SK-MEL-5 (cell line): ENCODE measurements at regions not wholly inside any gene's neighbourhood (a gene's known extent, or its start where the extent isn't known, plus 50 kb on each side); places are given as distances from the start of the nearest gene placed in this dataset.
A peak's percentile ranks its signal among the peaks of the same experiment; 100 is the strongest.

ENCODE experiments used
- DNase-seq: peaks from one replicate; pipeline ENCODE4 v3.0.0-alpha.2; 2016; ENCODE audit warnings: low read depth, low spot score
- in situ Hi-C: cut with HindIII; loops from 2 replicates; pipeline ENCODE4 v1.10.0; 2016; ENCODE audit warnings: low sequenced_read_pairs, high pct_unique_total_duplicates, low pct_unique_long_range_greater_than_20kb

- DNase-seq, result no peak
- in situ Hi-C loops, result no loop called here
Measured at GRCh38 chr15:70329179-70329578, 231.5 kb upstream of the TLE3 start.

GRCh38 chr15:70328679-70329115, 231.0 kb upstream of the TLE3 start:
- in situ Hi-C loops, result no loop called here
- no peak for DNase-seq

GRCh38 chr15:70327856-70328678, 230.3 kb upstream of the TLE3 start:
- DNase-seq, result peak; percentile 8

GRCh38 chr15:70327328-70327855, 229.7 kb upstream of the TLE3 start:
- DNase-seq, result no peak
- in situ Hi-C loops, result no loop called here

More at GRCh38 chr15:70327856-70328678, 230.3 kb upstream of the TLE3 start:
- in situ Hi-C loops, result no loop called here

DNA sequence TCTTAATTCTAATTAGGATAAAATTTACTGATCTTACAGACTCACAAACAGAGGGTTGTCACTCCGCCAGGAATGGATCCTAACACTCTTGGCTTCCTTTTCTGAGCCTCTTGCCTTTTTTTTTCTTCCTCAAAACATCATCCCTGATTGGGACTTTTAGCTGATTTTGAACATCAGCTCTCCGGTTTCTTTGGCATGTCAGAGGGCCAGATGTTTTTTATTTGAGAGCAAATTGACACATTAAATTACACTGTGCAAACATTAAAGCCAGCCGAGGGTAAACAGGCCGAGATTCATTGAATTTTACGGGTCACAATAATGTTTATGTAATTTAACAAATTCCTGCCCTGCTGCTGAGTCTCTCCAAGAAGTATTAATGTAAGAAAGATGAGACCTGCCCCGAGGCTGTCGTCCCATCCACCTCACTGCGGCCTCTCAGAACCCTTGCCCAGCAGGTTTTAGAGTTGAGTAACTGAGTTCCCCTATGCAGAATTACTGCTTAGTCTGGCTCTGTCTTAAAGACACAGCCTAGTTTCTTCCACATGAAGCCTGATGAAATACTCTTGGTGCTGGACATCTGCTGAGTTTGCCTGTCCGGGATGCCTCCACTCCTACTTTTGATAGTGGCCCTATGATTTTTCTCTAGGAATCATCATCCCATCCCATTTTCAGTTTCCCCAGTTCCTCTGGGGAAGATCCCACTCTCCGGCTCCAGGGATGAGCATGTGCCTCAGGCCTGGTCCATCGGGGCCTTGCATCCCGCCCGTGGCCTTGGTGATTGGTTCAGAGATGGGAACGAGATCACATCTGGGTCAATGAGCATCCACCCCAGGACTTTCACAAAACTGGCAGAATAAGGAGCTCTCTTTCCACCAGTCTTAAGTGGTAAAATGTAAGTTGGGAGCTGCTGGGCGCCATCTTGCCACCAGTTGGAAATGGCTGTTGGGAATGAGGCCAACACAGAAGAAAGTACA, 226.6 kb upstream of the TLE3 start:
- DNase-seq, result no peak
- in situ Hi-C loops, result no loop called here

GRCh38 chr15:70323111-70323851, 225.6 kb upstream of the TLE3 start:
- no peak for DNase-seq
- in situ Hi-C loops, result no loop called here

DNA sequence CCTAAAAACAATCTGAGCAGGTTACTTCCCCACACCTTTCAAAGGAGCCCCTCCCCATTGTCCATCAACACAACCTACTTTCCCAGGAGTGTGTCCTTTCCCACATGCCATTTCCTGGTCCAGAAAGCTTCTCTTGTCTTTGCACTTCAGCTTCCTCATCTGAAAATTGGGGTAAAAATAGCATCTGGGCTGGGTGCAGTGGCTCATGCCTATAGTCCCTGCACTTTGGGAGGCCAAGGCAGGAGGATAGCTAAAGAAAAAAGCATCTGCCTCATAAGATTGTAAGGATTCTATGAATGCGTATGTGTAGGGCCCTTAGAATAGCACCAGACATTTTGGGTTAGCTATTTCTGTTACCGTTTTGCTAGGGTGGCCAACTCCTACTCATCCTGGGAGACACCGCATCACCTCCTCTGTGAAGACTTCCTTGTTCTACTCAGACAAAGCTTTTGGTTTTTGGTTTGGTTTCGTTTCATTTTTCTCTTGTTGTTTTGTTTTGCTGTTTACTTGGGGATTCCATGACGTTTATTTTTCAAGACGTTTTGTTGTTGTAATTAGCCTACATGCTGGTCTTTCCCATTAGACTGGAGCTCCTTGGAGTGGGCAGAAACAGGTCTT, 224.4 kb upstream of the TLE3 start:
- in situ Hi-C loops, result no loop called here
- DNase-seq, result no peak

GRCh38 chr15:70321172-70321819, 223.6 kb upstream of the TLE3 start:
- in situ Hi-C loops, result no loop called here
- no peak for DNase-seq

- in situ Hi-C loops, result no loop called here
- no peak for DNase-seq
Measured at GRCh38 chr15:70320482-70320881, 222.8 kb upstream of the TLE3 start.

- no peak for DNase-seq
- in situ Hi-C loops, result no loop called here
Measured at GRCh38 chr15:70320077-70320476, 222.4 kb upstream of the TLE3 start.

DNA sequence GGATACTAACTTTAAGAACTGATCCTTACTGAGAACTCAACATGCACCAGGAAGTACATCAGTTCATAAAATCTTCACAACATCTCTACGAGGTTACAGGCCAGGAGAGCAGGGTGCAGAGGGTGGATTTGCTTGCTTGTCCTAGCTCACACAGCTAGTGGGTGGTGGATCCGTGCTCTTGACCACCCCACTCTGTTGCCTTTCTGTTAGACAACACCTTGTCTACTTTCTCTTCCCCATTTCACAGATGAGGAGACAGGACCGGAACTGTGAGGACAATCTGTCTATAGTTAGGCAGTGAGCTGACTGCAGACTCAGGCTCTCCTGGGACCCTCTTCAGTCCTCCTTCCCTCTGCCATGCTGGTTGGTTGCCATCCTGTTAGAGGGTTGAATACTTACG, 221.7 kb upstream of the TLE3 start:
- in situ Hi-C loops, result no loop called here
- DNase-seq, result no peak

DNA sequence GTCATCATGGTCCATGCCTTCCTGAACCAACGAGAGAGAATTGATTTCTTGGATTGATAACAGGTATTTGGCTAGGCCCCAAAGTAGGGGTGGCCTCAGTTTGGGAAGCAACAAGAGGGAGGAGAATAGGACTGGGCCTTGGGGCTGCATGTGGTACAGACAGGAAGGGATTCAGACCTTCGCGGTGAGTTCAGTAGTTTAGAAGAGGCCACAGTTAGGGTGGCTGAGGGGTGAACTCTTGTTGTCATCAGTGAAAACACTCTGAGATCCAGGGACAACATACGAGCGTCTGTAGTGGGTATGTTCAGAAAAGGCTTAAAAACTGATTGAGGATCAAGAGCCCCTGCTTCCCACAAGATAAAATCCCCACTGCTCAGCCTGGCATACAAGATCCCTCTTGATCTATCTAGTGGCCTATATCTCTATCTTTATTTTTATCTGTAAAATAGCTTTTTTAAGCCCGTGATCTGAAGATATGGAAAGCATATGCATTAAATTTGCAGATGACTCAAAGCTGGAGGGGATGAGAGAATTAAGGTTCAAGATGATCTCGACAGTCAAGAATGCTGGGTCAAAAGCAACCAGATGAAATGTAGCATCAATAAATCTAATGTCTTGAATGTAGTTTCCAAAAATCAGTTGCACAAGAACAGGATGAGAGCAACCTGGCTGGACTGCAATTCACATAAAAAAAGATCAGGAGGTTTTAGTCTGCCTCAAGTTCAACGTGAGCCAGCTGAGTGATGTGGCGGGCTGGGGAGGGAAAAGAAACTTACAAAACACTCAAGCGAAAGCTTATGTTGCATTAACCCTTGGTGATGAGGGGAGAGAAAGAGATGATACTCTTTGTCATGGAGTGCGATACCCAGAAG, 221.1 kb upstream of the TLE3 start:
- in situ Hi-C loops, result no loop called here
- no peak for DNase-seq

DNA sequence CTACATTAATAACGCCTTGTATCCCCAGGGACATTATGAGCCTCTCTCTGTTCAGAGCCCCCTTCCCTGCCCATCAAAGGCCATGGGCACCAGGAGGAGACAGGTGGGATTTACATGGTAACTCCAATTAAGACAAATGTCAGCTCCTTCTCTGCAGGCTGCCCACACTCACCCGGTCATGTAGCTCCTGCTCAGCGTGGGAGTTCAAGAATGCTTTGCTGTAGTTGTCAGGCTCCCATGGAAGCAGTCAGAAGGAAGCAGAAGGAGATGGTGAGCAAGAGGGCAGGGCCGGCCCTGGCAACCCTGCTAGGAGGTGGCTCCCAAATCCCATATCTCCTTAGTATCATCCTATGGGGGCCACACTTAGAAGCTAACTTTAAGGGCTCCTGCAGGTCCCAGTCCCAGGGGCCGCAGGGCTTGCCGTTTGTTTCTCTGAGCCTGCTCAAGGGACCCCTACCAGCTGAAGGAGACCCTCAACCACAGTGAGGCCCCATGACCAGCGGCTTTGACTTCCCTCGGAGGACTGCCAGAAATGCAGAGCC, 218.4 kb upstream of the TLE3 start:
- no peak for DNase-seq
- in situ Hi-C loops, result no loop called here

GRCh38 chr15:70315431-70315830, 217.7 kb upstream of the TLE3 start:
- in situ Hi-C loops, result no loop called here
- no peak for DNase-seq

DNA sequence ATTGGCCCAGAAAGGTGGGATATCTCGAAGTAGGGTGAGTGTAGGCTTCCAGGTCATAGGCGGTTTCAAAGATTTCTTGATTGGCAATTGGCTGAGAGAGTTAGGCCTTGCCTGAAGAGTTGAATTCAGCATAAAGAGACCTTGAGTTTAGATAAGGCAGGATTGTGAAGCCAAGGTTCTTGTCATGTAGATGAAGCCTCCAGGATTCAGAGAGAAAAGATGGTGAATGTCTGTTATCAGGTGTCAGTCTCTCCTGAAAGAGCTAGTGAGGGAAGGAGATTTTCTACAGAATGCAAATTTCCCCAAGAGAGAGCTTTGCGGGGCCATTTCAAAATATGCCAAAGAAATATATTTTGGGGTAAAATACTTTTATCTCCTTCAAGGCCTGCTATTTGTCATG, 217.0 kb upstream of the TLE3 start:
- in situ Hi-C loops, result no loop called here
- no peak for DNase-seq

GRCh38 chr15:70314018-70314354, 216.3 kb upstream of the TLE3 start:
- in situ Hi-C loops, result no loop called here
- no peak for DNase-seq
